Central memory CD8-positive, alpha-beta T cell (primary cell): ENCODE measurements at regions not wholly inside any gene's neighbourhood (a gene's known extent, or its start where the extent isn't known, plus 50 kb on each side); places are given as distances from the start of the nearest gene placed in this dataset.

ENCODE experiments used
- ATAC-seq: fragments of 150-1000 bp; cut with Tn5 transposase; replicated peaks from 2 replicates; pipeline ENCODE4 v1.10.0; 2022; ENCODE audit warnings: mild to moderate bottlenecking, moderate FRiP score, moderate number of reproducible peaks; ENCODE audit not compliant: poor library complexity, severe bottlenecking; ENCODE audit errors: extremely low read depth
- DNase-seq, 2 donors: peaks; one replicate each; pipeline ENCODE4 v3.0.0; 2021; ENCODE audit warnings: low spot score in 2 of 2
- H3K27ac Mint-ChIP-seq: one replicate; pipeline ENCODE4 v1.8.0; 2022; ENCODE audit warnings: low read depth, mild to moderate bottlenecking, moderate library complexity, mixed read lengths
- H3K27me3 Mint-ChIP-seq: one replicate; pipeline ENCODE4 v1.8.0; 2022; ENCODE audit warnings: mixed read lengths
- H3K36me3 Mint-ChIP-seq: one replicate; pipeline ENCODE4 v1.8.0; 2022; ENCODE audit warnings: mild to moderate bottlenecking, moderate library complexity, mixed read lengths; ENCODE audit not compliant: insufficient read depth
- H3K4me1 Mint-ChIP-seq: one replicate; pipeline ENCODE4 v1.8.0; 2022; ENCODE audit warnings: mixed read lengths
- H3K4me3 Mint-ChIP-seq: one replicate; pipeline ENCODE4 v1.8.0; 2022; ENCODE audit warnings: mild to moderate bottlenecking, moderate library complexity, mixed read lengths
- H3K9me3 Mint-ChIP-seq: one replicate; pipeline ENCODE4 v1.8.0; 2022; ENCODE audit warnings: mixed read lengths

GRCh38 chr19:30667227-30667626 lies 295.0 kb downstream of the ZNF536 start:
- Mint-ChIP-seq H3K4me3 (no peak overlapping the region), H3K27me3 (peaks cover 72% of the 10 kb centered on the region), H3K9me3 (no peaks in the 10 kb centered on the region), H3K36me3 (no peaks in the 10 kb centered on the region), H3K4me1 (no peaks in the 10 kb centered on the region), H3K27ac (no peak overlapping the region)
- ATAC-seq (no peak), DNase-seq (no peak)

- H3K27ac Mint-ChIP-seq: no peak overlapping the region
- no peak overlapping the region for H3K4me3 Mint-ChIP-seq
- no peaks in the 10 kb centered on the region for H3K36me3 Mint-ChIP-seq
- H3K9me3 Mint-ChIP-seq: no peaks in the 10 kb centered on the region
- no peaks in the 10 kb centered on the region for H3K4me1 Mint-ChIP-seq
- ATAC-seq (no peak), DNase-seq (no peak)
- H3K27me3 Mint-ChIP-seq: peaks cover 77% of the 10 kb centered on the region
These were observed 294.2 kb downstream of the ZNF536 start for GRCh38 chr19:30666301-30666803.

- H3K27ac Mint-ChIP-seq: no peak overlapping the region
- no peaks in the 10 kb centered on the region for H3K36me3 Mint-ChIP-seq
- no peak overlapping the region for H3K4me3 Mint-ChIP-seq
- peaks cover 71% of the 10 kb centered on the region for H3K27me3 Mint-ChIP-seq
- H3K9me3 Mint-ChIP-seq: no peaks in the 10 kb centered on the region
- DNase-seq (no peak), ATAC-seq (no peak)
- no peaks in the 10 kb centered on the region for H3K4me1 Mint-ChIP-seq
These were observed 293.3 kb downstream of the ZNF536 start for GRCh38 chr19:30665449-30665848.

- ATAC-seq: no peak
- Mint-ChIP-seq H3K27me3 (peaks cover 59% of the 10 kb centered on the region), H3K4me1 (no peaks in the 10 kb centered on the region), H3K36me3 (no peaks in the 10 kb centered on the region), H3K27ac (no peak overlapping the region), H3K9me3 (no peaks in the 10 kb centered on the region), H3K4me3 (no peak overlapping the region)
- no peak for DNase-seq
These were observed 291.5 kb downstream of the ZNF536 start for GRCh38 chr19:30663611-30664174.

GRCh38 chr19:30662211-30662861 lies 290.2 kb downstream of the ZNF536 start:
- no peaks in the 10 kb centered on the region for H3K36me3 Mint-ChIP-seq
- no peak overlapping the region for H3K4me3 Mint-ChIP-seq
- peaks cover 65% of the 10 kb centered on the region for H3K27me3 Mint-ChIP-seq
- DNase-seq (no peak), ATAC-seq (no peak)
- H3K9me3 Mint-ChIP-seq: no peaks in the 10 kb centered on the region
- no peak overlapping the region for H3K27ac Mint-ChIP-seq
- H3K4me1 Mint-ChIP-seq: no peaks in the 10 kb centered on the region

GRCh38 chr19:30659638-30660037 lies 287.5 kb downstream of the ZNF536 start:
- H3K4me3 Mint-ChIP-seq: no peak overlapping the region
- H3K27me3 Mint-ChIP-seq: peaks cover 69% of the 10 kb centered on the region
- ATAC-seq (no peak), DNase-seq (no peak)
- H3K36me3 Mint-ChIP-seq: no peaks in the 10 kb centered on the region
- H3K27ac Mint-ChIP-seq: no peak overlapping the region
- H3K4me1 Mint-ChIP-seq: no peaks in the 10 kb centered on the region
- no peaks in the 10 kb centered on the region for H3K9me3 Mint-ChIP-seq

- ATAC-seq (no peak), DNase-seq (no peak)
- no peaks in the 10 kb centered on the region for H3K9me3 Mint-ChIP-seq
- no peaks in the 10 kb centered on the region for H3K4me1 Mint-ChIP-seq
- peaks cover 2% of the 10 kb centered on the region for H3K36me3 Mint-ChIP-seq
- H3K27ac Mint-ChIP-seq: no peak overlapping the region
- no peak overlapping the region for H3K4me3 Mint-ChIP-seq
- peaks cover 59% of the 10 kb centered on the region for H3K27me3 Mint-ChIP-seq
These were observed 284.4 kb downstream of the ZNF536 start for GRCh38 chr19:30656520-30657100.

- no peak overlapping the region for H3K27ac Mint-ChIP-seq
- ATAC-seq (no peak), DNase-seq (no peak)
- H3K36me3 Mint-ChIP-seq: peaks cover 2% of the 10 kb centered on the region
- H3K27me3 Mint-ChIP-seq: peaks cover 65% of the 10 kb centered on the region
- H3K4me3 Mint-ChIP-seq: no peak overlapping the region
- H3K4me1 Mint-ChIP-seq: no peaks in the 10 kb centered on the region
- no peaks in the 10 kb centered on the region for H3K9me3 Mint-ChIP-seq
These were observed 281.6 kb downstream of the ZNF536 start for GRCh38 chr19:30653646-30654386.

- Mint-ChIP-seq H3K4me1 (no peaks in the 10 kb centered on the region), H3K27ac (no peak overlapping the region), H3K4me3 (no peak overlapping the region), H3K36me3 (peaks cover 2% of the 10 kb centered on the region), H3K27me3 (peaks cover 65% of the 10 kb centered on the region), H3K9me3 (no peaks in the 10 kb centered on the region)
- no peak for DNase-seq
- no peak for ATAC-seq
These were observed 280.6 kb downstream of the ZNF536 start for GRCh38 chr19:30652751-30653150.

- Mint-ChIP-seq H3K4me3 (no peak overlapping the region), H3K9me3 (no peaks in the 10 kb centered on the region), H3K36me3 (peaks cover 2% of the 10 kb centered on the region), H3K4me1 (no peaks in the 10 kb centered on the region), H3K27ac (no peak overlapping the region), H3K27me3 (peaks cover 73% of the 10 kb centered on the region)
- no peak for DNase-seq
- no peak for ATAC-seq
These were observed 279.5 kb downstream of the ZNF536 start for GRCh38 chr19:30651691-30652090.

- H3K4me3 Mint-ChIP-seq: no peak overlapping the region
- DNase-seq (no peak), ATAC-seq (no peak)
- H3K27ac Mint-ChIP-seq: no peak overlapping the region
- peaks cover 2% of the 10 kb centered on the region for H3K36me3 Mint-ChIP-seq
- H3K27me3 Mint-ChIP-seq: peaks cover 73% of the 10 kb centered on the region
- H3K9me3 Mint-ChIP-seq: no peaks in the 10 kb centered on the region
- H3K4me1 Mint-ChIP-seq: no peaks in the 10 kb centered on the region
These were observed 278.9 kb downstream of the ZNF536 start for GRCh38 chr19:30651066-30651465.

GRCh38 chr19:30649934-30650614 lies 277.9 kb downstream of the ZNF536 start:
- peaks cover 69% of the 10 kb centered on the region for H3K27me3 Mint-ChIP-seq
- no peaks in the 10 kb centered on the region for H3K9me3 Mint-ChIP-seq
- ATAC-seq (no peak), DNase-seq (no peak)
- H3K36me3 Mint-ChIP-seq: peaks cover 2% of the 10 kb centered on the region
- no peak overlapping the region for H3K27ac Mint-ChIP-seq
- no peak overlapping the region for H3K4me3 Mint-ChIP-seq
- no peaks in the 10 kb centered on the region for H3K4me1 Mint-ChIP-seq
